ENCODE measurements at regions not wholly inside any gene's neighbourhood (a gene's known extent, or its start where the extent isn't known, plus 50 kb on each side); places are given as distances from the start of the nearest gene placed in this dataset.

DNA sequence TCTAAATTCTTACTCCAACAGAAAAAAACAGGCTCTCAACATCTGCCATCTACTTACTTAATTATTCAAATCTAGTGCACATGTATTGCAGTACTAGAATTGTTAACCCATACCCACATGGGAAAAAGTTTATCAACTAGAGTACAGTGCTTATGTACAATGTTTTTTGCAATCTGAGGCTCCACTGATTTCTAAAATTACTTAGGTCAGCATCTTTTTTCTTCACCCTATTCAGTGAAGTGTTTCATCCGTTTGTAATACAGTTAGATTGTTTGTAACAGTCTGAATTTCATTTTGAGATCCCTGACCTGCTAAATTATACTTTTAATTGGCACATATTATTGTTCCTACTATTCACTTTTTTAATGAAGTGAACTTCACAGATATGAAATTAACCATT is 402.2 kb downstream of the FOXA2 start:
- Histone ChIP-seq H3K36me3 (ENCODE audit: low read depth, missing control alignments) (no peaks in the 10 kb centered on the region), H3K9me3 (no peaks in the 10 kb centered on the region), H3K27me3 (no peaks in the 10 kb centered on the region), H3K27ac (no peak overlapping the region), H3K4me1 (no peaks in the 10 kb centered on the region), H3K4me3 (no peak overlapping the region)
- no peak for TF ChIP-seq POLR2A (IDR thresholded peaks at IDR 0.05)
- TF ChIP-seq, protein P1, sequence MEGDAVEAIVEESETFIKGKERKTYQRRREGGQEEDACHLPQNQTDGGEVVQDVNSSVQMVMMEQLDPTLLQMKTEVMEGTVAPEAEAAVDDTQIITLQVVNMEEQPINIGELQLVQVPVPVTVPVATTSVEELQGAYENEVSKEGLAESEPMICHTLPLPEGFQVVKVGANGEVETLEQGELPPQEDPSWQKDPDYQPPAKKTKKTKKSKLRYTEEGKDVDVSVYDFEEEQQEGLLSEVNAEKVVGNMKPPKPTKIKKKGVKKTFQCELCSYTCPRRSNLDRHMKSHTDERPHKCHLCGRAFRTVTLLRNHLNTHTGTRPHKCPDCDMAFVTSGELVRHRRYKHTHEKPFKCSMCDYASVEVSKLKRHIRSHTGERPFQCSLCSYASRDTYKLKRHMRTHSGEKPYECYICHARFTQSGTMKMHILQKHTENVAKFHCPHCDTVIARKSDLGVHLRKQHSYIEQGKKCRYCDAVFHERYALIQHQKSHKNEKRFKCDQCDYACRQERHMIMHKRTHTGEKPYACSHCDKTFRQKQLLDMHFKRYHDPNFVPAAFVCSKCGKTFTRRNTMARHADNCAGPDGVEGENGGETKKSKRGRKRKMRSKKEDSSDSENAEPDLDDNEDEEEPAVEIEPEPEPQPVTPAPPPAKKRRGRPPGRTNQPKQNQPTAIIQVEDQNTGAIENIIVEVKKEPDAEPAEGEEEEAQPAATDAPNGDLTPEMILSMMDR (IDR thresholded peaks at IDR 0.05) = no peak
- WGBS, 2 donors = 44 to 70% methylated on average over 1 of the region's 1 CpG
- no peak for DNase-seq
- intact Hi-C loops (cut with DNase I; ENCODE audit: low total_unique reads) = no loop called here

DNA sequence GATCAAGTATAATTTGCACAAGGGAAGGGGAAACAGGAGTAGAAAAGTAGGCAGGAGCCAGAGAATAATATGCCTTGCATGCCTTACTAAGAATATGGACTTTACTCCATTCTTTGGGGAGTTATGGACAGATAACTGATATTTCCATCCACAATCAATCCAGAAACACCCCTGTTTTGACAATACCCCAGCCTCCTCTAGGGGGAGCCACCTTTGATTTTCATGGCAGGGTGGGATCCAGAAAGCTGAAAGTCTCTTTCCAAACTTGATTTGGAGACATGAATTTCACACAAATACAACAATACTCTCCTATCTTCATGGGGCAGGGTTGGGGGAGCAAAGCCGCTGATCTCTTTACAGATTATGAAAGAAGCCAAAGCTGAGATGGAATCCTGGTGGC is 404.1 kb downstream of the FOXA2 start:
- Histone ChIP-seq H3K4me1 (no peaks in the 10 kb centered on the region), H3K27ac (no peak overlapping the region), H3K36me3 (ENCODE audit: low read depth, missing control alignments) (no peaks in the 10 kb centered on the region), H3K4me3 (no peak overlapping the region), H3K9me3 (no peaks in the 10 kb centered on the region), H3K27me3 (no peaks in the 10 kb centered on the region)
- WGBS, 2 donors = 40 to 63% methylated on average over 1 of the region's 1 CpG
- TF ChIP-seq, protein P1 (IDR thresholded peaks at IDR 0.05) = no peak
- no peak for TF ChIP-seq POLR2A (IDR thresholded peaks at IDR 0.05)
- DNase-seq = no peak
- intact Hi-C loops (cut with DNase I; ENCODE audit: low total_unique reads) = no loop called here

DNA sequence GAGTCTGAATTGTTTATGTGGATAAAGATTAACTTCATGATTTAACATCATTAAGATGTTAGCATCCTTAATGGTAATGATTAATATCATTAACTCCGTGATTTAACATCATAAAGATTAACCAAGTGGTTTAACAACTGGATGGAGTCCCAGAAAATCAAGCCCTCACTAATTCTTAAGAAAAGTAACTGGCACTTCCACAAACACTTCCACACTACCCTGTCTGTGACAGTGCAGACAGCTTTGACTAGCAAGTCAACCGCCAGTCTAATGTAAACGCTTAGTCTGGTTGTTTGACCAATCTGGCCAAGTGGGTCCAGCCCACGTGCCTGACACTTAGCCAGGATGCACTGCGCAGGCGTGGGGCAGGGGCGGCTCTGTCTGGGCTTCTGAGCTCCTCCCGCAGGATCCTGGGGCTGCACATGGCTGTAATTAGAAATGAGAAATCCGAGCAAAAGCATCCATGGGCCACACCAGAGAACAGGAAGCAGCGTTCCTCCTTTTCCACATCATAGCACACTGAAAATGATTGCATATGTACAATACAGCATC is 424.2 kb downstream of the FOXA2 start:
- intact Hi-C loops (cut with DNase I; ENCODE audit: low total_unique reads) = no loop called here
- Histone ChIP-seq H3K4me1 (no peaks in the 10 kb centered on the region), H3K36me3 (ENCODE audit: low read depth, missing control alignments) (no peaks in the 10 kb centered on the region), H3K9me3 (no peaks in the 10 kb centered on the region), H3K27me3 (no peaks in the 10 kb centered on the region), H3K27ac (no peak overlapping the region), H3K4me3 (no peak overlapping the region)
- WGBS, 2 donors = 49 to 78% methylated on average over 6 to 10 of the region's 10 CpGs
- TF ChIP-seq, protein P1 (IDR thresholded peaks at IDR 0.05) = no peak
- TF ChIP-seq POLR2A (IDR thresholded peaks at IDR 0.05) = no peak
- peak; percentile 20 for DNase-seq

DNA sequence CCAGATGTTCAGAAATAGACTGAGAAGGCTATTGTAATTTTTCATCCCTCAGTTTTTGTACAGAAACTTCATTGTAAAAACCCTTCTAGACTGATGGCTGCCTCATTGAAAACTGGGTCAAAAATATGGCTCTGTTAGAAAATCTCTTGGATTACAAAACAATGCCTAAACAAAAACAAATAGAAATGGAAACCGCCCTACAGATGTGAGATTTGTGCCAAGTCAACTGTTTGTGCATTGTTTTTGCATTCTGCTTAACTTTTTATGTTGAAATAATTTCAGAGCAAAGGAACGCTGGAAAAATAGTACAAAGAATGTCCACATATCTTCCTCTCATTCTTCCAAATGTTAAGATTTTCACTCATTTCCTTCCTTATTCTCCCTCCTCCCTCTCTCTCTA is 425.1 kb downstream of the FOXA2 start:
- H3K27me3 ChIP-seq = no peaks in the 10 kb centered on the region
- no peaks in the 10 kb centered on the region for H3K36me3 ChIP-seq (ENCODE audit: low read depth, missing control alignments)
- H3K9me3 ChIP-seq = no peaks in the 10 kb centered on the region
- no peak overlapping the region for H3K27ac ChIP-seq
- intact Hi-C loops (cut with DNase I; ENCODE audit: low total_unique reads) = no loop called here
- TF ChIP-seq, protein P1 (IDR thresholded peaks at IDR 0.05) = no peak
- no peaks in the 10 kb centered on the region for H3K4me1 ChIP-seq
- DNase-seq = no peak
- no peak overlapping the region for H3K4me3 ChIP-seq
- WGBS, 2 donors = 58 to 79% methylated on average over 2 of the region's 2 CpGs

DNA sequence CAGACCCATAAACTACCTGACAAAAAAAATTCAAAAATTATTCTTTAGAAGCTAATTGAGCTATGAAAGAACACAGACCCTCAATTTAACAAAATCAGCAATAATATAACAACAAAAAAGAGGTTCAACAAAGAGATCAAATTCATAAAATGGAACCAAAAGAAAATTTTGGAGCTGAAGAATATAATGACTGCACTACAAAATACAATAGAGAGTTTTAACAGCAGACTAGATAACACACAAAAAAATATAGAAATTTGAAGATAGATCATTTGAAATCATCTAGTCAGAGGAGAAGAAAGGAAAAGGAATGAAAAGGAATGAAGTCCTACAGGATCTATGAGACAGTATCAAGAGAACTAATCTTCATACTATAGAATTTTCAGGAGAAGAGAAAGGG is 422.1 kb downstream of the PAX1 start:
- Histone ChIP-seq H3K4me1 (no peaks in the 10 kb centered on the region), H3K36me3 (ENCODE audit: low read depth, missing control alignments) (no peaks in the 10 kb centered on the region), H3K4me3 (no peak overlapping the region), H3K9me3 (no peaks in the 10 kb centered on the region), H3K27me3 (no peaks in the 10 kb centered on the region), H3K27ac (no peak overlapping the region)
- intact Hi-C loops (cut with DNase I; ENCODE audit: low total_unique reads) = no loop called here
- TF ChIP-seq POLR2A (IDR thresholded peaks at IDR 0.05) = no peak
- TF ChIP-seq, protein P1 (IDR thresholded peaks at IDR 0.05) = no peak
- no peak for DNase-seq

Data from testis (tissue), 2 donors.